GM12873 (cell line): ENCODE measurements at regions not wholly inside any gene's neighbourhood (a gene's known extent, or its start where the extent isn't known, plus 50 kb on each side); places are given as distances from the start of the nearest gene placed in this dataset.

Source experiments
- TF ChIP-seq, protein P1 (sequence below): IDR thresholded peaks from 2 replicates; pipeline ENCODE4 v1.5.1; 2012; ENCODE audit warnings: low read depth, mild to moderate bottlenecking, moderate library complexity, low read length, control low read depth; ENCODE audit not compliant: insufficient read depth; ENCODE audit errors: missing control alignments

DNA sequence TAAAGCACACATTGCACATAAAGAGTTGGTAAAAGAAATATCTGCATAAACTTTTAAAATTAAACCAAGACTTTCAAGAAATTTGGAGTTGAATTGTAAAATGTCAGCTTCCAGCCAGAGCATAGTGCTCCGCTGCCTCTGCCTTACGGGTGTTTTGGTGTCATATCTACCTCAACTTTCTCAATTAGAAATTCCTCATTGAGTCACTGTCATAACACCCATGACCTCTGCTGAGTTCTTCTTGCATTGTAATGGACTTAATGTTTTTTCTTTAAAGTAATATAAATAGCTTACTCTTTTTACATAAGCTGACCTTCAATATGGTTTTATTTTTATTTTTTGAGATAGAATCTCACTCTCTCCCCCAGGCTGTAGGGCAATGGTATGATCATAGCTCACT, 551.0 kb upstream of the NBEA start:
- TF ChIP-seq, protein P1, sequence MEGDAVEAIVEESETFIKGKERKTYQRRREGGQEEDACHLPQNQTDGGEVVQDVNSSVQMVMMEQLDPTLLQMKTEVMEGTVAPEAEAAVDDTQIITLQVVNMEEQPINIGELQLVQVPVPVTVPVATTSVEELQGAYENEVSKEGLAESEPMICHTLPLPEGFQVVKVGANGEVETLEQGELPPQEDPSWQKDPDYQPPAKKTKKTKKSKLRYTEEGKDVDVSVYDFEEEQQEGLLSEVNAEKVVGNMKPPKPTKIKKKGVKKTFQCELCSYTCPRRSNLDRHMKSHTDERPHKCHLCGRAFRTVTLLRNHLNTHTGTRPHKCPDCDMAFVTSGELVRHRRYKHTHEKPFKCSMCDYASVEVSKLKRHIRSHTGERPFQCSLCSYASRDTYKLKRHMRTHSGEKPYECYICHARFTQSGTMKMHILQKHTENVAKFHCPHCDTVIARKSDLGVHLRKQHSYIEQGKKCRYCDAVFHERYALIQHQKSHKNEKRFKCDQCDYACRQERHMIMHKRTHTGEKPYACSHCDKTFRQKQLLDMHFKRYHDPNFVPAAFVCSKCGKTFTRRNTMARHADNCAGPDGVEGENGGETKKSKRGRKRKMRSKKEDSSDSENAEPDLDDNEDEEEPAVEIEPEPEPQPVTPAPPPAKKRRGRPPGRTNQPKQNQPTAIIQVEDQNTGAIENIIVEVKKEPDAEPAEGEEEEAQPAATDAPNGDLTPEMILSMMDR: no peak

DNA sequence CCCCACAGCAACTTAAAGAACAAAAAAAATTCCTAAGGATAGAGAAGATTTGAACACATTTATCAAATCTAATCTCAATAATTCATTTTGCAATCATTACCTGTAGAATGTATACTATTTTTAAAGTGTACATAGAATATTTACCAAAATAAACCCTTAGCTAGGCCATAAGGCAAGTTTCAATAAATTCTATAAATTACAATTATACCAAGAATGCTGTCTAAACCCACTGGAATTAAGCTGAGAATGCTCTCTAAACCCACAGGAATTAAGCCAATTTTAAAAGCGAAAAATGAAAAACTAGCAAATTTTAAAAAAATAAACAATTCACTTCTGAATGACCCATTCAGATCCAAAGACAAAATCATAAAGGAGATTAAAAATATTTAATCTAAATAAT, 540.4 kb upstream of the NBEA start:
- TF ChIP-seq, protein P1: no peak

DNA sequence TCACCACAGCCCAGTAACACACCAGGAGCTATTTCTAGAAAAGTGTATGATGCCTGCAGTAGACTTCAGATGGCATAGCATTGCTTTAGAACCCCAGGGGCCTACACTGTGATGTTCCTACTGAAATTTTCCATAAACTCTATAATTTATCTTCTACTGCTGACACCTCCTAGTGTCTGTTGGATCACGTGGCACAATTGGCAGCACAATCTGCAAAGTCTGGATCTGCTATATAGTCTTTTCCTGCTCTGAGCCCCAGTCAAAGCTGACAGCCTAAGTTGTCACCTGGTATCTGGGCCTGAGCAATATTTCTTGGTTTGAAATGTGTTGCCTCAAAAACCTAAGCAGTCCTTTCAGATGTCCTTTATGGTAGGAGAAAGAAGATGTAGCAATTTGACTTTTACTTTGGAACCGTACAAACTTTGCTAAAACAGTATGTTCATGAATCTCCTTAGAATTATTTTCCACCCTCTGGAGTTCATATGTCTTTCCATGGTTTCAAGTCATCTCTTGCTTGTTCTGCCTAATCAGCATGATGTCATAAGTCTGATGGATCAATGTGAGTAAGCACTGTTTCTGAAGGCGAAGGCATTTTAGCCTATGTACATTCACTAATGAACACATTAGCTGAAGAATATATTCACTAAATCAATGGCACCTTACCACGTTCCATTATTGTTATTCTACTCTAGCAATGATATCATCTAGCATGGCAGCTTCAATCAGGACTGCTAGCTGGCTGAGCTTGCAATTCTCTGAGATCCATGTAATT, 536.5 kb upstream of the NBEA start:
- TF ChIP-seq, protein P1: no peak

DNA sequence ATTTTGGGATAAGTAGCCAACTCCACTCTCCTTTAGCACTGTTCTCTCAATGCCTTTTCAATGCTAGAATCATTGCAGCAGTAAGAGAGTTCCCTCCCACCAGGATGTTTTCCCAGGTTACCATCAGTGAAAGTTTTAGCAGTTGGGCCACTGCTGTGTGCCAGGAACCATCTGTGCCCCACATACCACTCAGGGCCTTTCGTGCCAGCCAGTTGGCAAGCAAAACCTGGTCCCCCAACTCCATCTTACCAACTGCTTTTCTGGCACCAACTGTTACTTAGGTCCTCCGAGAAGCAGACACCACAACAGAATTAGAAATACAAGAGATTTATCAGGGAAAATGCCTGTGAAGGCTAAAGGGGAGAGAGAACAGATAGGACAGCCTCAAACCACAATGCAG, 533.4 kb upstream of the NBEA start:
- TF ChIP-seq, protein P1: no peak

DNA sequence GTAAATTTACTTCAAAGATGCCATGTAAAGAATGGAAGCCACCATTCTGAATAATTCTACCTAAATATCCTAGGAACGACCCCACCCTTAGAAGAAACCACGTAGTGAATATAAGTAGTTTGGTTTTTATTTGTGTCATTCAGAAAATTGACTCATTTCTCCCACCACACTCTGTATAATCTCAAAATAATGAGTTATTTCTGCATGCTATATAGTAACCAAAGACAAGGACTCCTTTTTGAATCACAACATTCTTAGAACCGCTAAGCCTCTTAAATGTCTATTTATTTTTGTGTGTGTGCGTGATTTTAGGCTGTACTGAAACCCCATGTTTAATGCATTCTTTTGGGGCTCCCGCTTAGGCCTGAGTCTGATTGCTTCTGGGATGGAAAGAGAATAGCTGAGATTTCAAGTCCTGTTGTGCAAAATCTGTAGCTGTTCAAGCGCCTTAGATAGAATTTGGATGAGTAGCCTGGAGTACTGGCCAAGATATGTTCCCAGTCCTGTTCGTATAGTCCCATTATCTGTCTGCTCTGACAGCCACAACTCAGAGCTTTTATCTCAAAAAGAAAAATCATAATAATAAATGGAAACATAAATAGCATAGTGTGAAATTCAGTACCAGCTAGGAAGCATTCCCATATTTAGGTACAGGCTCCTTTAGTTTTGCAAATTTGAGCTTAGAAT, 532.4 kb upstream of the NBEA start:
- TF ChIP-seq, protein P1: no peak

DNA sequence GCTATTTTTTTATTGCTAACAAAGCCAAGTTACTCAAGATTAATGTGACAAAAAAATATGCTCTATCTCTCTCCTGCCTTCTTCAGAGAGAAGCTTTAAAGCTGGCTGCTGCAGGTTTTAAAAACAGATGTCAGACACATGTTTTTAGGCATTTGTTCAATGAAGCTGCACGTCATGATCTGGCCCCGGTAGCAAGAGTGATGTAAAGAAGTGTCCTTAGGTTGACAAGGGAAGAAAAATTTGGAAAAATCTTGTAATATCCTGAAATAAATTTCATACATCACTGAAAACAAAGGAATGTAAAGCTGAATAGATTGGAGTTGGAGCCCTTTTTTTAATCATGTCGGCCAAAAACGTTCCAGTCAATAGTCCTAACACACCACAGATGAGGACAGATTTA, 531.4 kb upstream of the NBEA start:
- TF ChIP-seq, protein P1: no peak

DNA sequence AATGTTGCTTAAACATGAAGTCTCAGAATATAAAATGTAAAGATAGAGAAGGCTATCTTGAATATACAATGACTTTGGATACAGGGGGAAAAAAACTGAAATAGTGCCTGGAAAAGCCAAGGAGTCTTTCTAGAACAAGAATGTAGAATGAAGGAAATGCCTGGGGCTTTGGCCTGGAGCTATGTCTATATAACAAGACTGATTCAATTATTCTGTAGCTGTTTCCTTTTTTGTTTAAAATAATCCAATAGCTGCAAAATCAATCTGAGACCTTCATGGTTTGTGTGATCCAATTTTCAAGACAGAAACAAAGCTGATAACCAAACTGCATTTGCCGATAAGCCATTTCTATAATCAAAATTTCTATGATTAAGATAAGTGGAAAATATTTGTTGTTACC, 530.9 kb upstream of the NBEA start:
- TF ChIP-seq, protein P1: no peak
